A673 (cell line): ENCODE measurements at regions not wholly inside any gene's neighbourhood (a gene's known extent, or its start where the extent isn't known, plus 50 kb on each side); places are given as distances from the start of the nearest gene placed in this dataset.

Source experiments
- CTCF ChIP-seq: fragments of 300-800, 200-600 bp; sonication (generic); conservative IDR thresholded peaks from 2 replicates; pipeline ENCODE4 v1.5.1; 2017; ENCODE audit warnings: low read depth, mild to moderate bottlenecking, antibody characterized with exemption, low read length, moderate library complexity, mixed read lengths
- EZH2 ChIP-seq: fragments of 200-600 bp; sonication (generic); IDR thresholded peaks from 2 replicates; pipeline ENCODE4 v1.6.1; 2017; ENCODE audit warnings: borderline replicate concordance, low read depth, mild to moderate bottlenecking, mixed read lengths, antibody characterized with exemption, low read length; ENCODE audit not compliant: poor library complexity, severe bottlenecking

DNA sequence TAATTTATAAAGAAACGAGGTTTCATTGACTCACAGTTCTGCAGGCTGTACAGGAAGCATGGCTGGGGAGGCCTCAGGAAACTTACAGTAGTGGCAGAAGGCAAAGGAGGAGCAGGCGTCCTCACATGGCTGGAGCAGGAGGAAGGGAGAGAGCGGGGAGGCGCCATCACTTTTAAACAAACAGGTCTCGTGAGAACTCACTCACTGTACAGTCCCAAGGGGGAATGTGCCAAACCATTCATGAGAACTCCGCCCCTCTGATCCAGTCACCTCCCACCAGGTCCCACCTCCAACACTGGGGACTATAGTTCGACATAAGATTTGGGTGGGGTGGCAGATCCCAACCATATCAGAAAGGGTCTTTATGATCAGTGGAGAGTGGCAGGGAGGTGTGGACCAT lies 392.4 kb upstream of the TNRC6C start:
- no peak for TF ChIP-seq CTCF
- no peak for TF ChIP-seq EZH2
